AG04449 (cell line): ENCODE measurements at regions not wholly inside any gene's neighbourhood (a gene's known extent, or its start where the extent isn't known, plus 50 kb on each side); places are given as distances from the start of the nearest gene placed in this dataset.

Experiments used
- CTCF ChIA-PET: fragments of 350-600 bp; formaldehyde crosslinking; extraction: SDS; loops from one replicate; lab custom pipeline; 2021; ENCODE audit warnings: antibody characterized with exemption; lab: Yijun Ruan, JAX
- POLR2A ChIA-PET: fragments of 400-600, 350-600 bp; formaldehyde crosslinking; extraction: SDS; loops from one replicate; lab custom pipeline; 2020; ENCODE audit warnings: antibody characterized with exemption, inconsistent platforms; lab: Yijun Ruan, JAX
- DNase-seq: peaks from one replicate; pipeline ENCODE4 v3.0.0-alpha.2; 2010; ENCODE audit warnings: low read depth, low spot score
- H3K4me3 ChIP-seq: 2 replicates; pipeline ENCODE4 v1.5.1; 2011; ENCODE audit warnings: low read depth, mild to moderate bottlenecking, control low read depth, low read length
- TF ChIP-seq, protein P1 (sequence below): IDR thresholded peaks from one replicate; pipeline ENCODE4 v1.5.1; 2011; ENCODE audit warnings: mild to moderate bottlenecking, moderate library complexity, low read length, control low read depth, inconsistent platforms; ENCODE audit not compliant: insufficient read depth; ENCODE audit errors: missing control alignments

DNA sequence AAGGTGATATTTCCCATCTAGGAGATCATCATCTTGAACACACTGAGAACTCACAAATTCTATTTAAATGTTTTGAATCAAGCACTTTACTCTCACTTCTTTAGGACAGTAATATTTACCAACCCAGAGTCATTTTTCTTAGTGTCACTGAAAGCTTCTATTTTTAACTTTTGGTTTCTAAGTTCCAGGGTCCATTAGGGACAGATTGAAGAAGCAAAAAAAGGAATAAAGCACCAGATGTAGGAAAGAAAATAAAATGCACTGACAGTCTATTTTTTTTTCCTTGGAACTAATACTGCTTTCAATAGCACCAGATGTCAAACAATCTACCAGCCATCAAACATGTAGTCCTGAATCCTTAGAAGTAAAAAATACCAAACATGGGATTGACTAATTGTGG lies 526.7 kb upstream of the LRRN3 start:
- TF ChIP-seq, protein P1, sequence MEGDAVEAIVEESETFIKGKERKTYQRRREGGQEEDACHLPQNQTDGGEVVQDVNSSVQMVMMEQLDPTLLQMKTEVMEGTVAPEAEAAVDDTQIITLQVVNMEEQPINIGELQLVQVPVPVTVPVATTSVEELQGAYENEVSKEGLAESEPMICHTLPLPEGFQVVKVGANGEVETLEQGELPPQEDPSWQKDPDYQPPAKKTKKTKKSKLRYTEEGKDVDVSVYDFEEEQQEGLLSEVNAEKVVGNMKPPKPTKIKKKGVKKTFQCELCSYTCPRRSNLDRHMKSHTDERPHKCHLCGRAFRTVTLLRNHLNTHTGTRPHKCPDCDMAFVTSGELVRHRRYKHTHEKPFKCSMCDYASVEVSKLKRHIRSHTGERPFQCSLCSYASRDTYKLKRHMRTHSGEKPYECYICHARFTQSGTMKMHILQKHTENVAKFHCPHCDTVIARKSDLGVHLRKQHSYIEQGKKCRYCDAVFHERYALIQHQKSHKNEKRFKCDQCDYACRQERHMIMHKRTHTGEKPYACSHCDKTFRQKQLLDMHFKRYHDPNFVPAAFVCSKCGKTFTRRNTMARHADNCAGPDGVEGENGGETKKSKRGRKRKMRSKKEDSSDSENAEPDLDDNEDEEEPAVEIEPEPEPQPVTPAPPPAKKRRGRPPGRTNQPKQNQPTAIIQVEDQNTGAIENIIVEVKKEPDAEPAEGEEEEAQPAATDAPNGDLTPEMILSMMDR, result no peak
- CTCF ChIA-PET, result no interaction called here
- POLR2A ChIA-PET, result no interaction called here
- no peak for DNase-seq
- no peak overlapping the region for H3K4me3 ChIP-seq

DNA sequence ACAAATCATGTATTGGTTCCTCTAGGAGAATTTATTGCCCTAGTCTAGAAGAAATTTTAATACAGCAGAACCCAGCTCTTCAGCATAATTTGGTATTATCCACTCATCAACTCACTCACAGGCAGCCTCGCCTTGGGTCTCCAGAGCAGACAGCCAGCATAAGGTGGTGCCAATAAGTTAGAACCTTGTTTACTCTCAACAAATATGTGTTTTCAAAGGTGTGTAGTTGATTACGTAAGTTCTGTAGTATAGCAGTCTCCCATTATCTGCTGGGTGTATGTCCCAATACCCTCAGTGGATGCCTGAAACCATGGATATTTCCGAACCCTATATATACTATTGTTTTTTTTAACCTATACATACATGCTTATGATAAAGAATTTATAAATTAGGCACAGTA lies 522.5 kb upstream of the LRRN3 start:
- no peak for DNase-seq
- H3K4me3 ChIP-seq, result no peak overlapping the region
- TF ChIP-seq, protein P1, result no peak
- POLR2A ChIA-PET, result no interaction called here
- CTCF ChIA-PET, result no interaction called here

DNA sequence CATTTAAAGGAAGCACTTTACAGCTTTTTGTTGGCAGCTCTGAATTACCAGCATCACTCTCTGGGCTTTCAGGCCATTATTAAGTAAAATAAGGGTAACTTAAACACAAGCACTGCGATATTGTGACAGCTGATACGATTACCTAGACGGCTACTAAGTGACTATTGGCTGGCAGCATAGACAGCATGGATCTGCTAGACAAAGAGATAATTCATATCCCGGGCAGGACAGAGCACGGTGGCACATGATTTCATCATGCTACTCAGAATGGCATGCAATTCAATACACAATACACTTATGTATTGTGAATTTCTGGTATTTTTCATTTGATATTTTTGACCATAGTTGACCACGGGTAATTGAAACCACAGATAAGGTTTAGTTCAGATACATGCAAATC lies 522.0 kb upstream of the LRRN3 start:
- ChIA-PET CTCF (no interaction called here), POLR2A (no interaction called here)
- no peak overlapping the region for H3K4me3 ChIP-seq
- no peak for DNase-seq
- TF ChIP-seq, protein P1, result no peak

DNA sequence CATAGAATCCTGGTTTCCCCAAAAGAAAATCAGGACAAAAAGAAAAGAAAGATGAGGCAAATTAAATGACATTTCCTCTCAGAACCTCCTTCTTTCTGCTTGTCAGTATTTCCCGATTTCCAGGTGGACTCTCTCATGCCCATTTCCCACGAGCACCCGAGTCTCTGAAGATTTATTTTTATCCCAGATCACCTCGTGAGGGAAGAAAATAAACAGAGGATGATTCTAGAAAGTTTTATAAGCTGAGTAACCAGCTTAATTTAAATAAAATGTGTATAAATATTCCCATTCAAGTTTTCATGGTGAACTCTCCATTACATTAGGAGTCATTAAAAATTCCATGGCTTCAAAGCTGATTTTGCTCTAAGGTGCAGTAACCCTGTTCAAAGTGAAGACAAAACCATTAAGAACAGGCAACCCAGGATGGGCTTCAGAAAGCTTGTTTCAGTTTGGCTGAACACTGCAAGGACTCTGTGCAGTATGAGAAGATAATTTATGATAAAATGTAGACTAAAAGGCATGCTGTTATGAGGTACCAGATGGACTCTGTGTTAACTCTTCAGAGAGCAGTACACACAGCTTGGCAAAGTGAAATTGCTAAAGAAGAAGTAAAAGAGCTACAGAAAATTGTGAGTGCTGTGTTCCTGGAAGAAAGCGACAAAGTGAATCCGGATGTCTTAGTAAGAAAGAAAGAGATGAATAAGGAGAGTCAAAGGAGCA lies 521.3 kb upstream of the LRRN3 start:
- CTCF ChIA-PET, result no interaction called here
- no peak overlapping the region for H3K4me3 ChIP-seq
- DNase-seq, result no peak
- TF ChIP-seq, protein P1, result no peak
- POLR2A ChIA-PET, result no interaction called here

DNA sequence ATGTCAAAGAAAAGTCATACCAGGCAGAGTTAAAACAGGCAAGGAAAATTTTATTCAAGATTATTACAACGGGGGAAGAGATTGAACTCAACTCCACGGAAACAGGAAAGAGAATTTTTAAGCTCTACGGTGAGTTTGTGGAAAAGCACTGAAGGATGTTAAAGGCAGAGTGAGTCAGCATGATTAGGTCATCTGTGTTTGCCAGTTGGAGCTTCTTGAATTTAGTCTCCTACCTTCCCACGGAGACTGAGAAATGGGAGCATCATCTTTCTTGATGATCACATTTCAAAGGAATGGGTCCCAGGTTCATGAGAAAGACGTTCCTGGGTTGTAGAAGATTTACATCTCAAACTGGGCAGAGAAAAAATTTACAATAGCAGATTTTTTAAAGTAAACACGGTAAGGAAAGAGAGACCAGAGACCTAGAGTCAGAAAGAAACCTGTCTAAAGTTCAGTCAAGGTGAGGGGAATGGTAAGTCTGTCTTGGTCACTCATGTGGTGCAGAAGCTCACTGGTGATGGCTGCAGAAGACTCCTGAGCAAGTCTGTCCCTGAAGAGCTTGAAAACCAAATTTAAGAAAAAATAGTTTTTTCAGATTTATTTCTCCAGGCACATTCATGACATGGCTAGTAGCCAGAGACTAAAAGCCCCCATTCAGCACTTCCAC lies 516.9 kb upstream of the LRRN3 start:
- peak; percentile 54 for DNase-seq
- no peak overlapping the region for H3K4me3 ChIP-seq
- CTCF ChIA-PET, result no interaction called here
- POLR2A ChIA-PET, result no interaction called here
- TF ChIP-seq, protein P1, result no peak

DNA sequence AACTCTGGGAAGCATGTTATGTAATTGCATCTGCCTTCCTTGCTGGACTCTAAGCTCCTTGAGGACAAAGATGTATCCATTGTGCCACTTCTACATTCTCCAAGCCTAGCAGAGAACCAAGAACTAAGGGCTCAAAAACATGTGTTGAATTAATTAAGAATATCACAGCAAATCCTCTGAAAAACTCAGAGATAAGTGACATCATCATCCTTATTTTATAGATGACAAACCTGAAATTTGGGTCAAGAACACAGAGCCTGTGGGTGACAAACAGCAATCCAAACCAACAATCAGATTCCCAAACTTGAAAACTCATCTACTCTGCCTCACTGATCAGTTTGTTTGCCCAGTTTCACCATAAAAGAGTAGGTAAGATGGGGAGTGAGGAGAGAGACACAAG lies 503.6 kb upstream of the LRRN3 start:
- TF ChIP-seq, protein P1, result no peak
- H3K4me3 ChIP-seq, result no peak overlapping the region
- DNase-seq, result no peak
- ChIA-PET CTCF (no interaction called here), POLR2A (no interaction called here)
